GM21825 (cell line): ENCODE measurements at regions not wholly inside any gene's neighbourhood (a gene's known extent, or its start where the extent isn't known, plus 50 kb on each side); places are given as distances from the start of the nearest gene placed in this dataset.
"Not testable (repeated sequence)": the region's sequence is repeated elsewhere in the genome, so short reads cannot be mapped to it uniquely, and the experiment has no call there.

Experiments used
- ATAC-seq: cut with Tn5 transposase; IDR thresholded peaks from one replicate; pipeline ENCODE4 v1.9.1; 2021; ENCODE audit warnings: mild to moderate bottlenecking, moderate library complexity; ENCODE audit not compliant: unreplicated experiment

- ATAC-seq: no peak
These were observed 115.4 kb upstream of the FBXL7 start for GRCh38 chr5:15384581-15384980.

- ATAC-seq: no peak
These were observed 115.8 kb upstream of the FBXL7 start for GRCh38 chr5:15384176-15384575.

GRCh38 chr5:15383469-15383868, 116.5 kb upstream of the FBXL7 start:
- ATAC-seq: no peak

GRCh38 chr5:15383021-15383420, 117.0 kb upstream of the FBXL7 start:
- no peak for ATAC-seq

GRCh38 chr5:15377573-15378340, 122.2 kb upstream of the FBXL7 start:
- no peak for ATAC-seq

- ATAC-seq: no peak
These were observed 123.2 kb upstream of the FBXL7 start for GRCh38 chr5:15376803-15377202.

- ATAC-seq: no peak
These were observed 123.9 kb upstream of the FBXL7 start for GRCh38 chr5:15376088-15376487.

- ATAC-seq: no peak
These were observed 124.4 kb upstream of the FBXL7 start for GRCh38 chr5:15375559-15375958.

GRCh38 chr5:15374886-15375285, 125.1 kb upstream of the FBXL7 start:
- no peak for ATAC-seq

GRCh38 chr5:15373151-15373550, 126.8 kb upstream of the FBXL7 start:
- no peak for ATAC-seq

- no peak for ATAC-seq
These were observed 128.8 kb upstream of the FBXL7 start for GRCh38 chr5:15371184-15371583.

GRCh38 chr5:15368835-15369234, 131.1 kb upstream of the FBXL7 start:
- ATAC-seq: no peak

GRCh38 chr5:15367489-15367888, 132.5 kb upstream of the FBXL7 start:
- no peak for ATAC-seq

GRCh38 chr5:15366676-15367391, 133.1 kb upstream of the FBXL7 start:
- no peak for ATAC-seq

GRCh38 chr5:15365070-15365469, 134.9 kb upstream of the FBXL7 start:
- no peak for ATAC-seq

GRCh38 chr5:15363601-15364000, 136.4 kb upstream of the FBXL7 start:
- no peak for ATAC-seq

GRCh38 chr5:15357092-15357453, 142.9 kb upstream of the FBXL7 start:
- ATAC-seq: not testable (repeated sequence)

- not testable (repeated sequence) for ATAC-seq
These were observed 143.5 kb upstream of the FBXL7 start for GRCh38 chr5:15356308-15357091.

- ATAC-seq: no peak
These were observed 146.0 kb upstream of the FBXL7 start for GRCh38 chr5:15354021-15354420.

- ATAC-seq: no peak
These were observed 146.8 kb upstream of the FBXL7 start for GRCh38 chr5:15353086-15353645.

GRCh38 chr5:15350614-15351013, 149.4 kb upstream of the FBXL7 start:
- ATAC-seq: no peak
